Transverse colon (tissue), 3 donors: ENCODE measurements at regions not wholly inside any gene's neighbourhood (a gene's known extent, or its start where the extent isn't known, plus 50 kb on each side); places are given as distances from the start of the nearest gene placed in this dataset.

Experiments used
- EP300 ChIP-seq: sonication (generic); formaldehyde crosslinking; IDR thresholded peaks from one replicate; pipeline ENCODE4 v1.6.1; 2017; ENCODE audit warnings: antibody characterized with exemption, low read depth
- POLR2A ChIP-seq: fragments of 450-650 bp; IDR thresholded peaks from one replicate; pipeline ENCODE4 v1.6.1; 2016; ENCODE audit warnings: antibody characterized with exemption, mild to moderate bottlenecking, moderate library complexity
- TF ChIP-seq, protein P1 (sequence below), 5 experiments: fragments of 200-600 bp in 3 of 5; fragments of 450-650 bp in 2 of 5; sonication (generic) in 3 of 5; IDR thresholded peaks; 1 replicate in 2 of 5; 2 replicates in 3 of 5; pipeline ENCODE4 v1.5.1; 2016 to 2017; ENCODE audit warnings: antibody characterized with exemption in 5 of 5, inconsistent platforms in 3 of 5, mild to moderate bottlenecking in 2 of 5, moderate library complexity in 1 of 5

GRCh38 chr3:99143493-99143892 lies 242.0 kb upstream of the DCBLD2 start:
- TF ChIP-seq POLR2A (no peak), EP300 (no peak)
- TF ChIP-seq, protein P1, sequence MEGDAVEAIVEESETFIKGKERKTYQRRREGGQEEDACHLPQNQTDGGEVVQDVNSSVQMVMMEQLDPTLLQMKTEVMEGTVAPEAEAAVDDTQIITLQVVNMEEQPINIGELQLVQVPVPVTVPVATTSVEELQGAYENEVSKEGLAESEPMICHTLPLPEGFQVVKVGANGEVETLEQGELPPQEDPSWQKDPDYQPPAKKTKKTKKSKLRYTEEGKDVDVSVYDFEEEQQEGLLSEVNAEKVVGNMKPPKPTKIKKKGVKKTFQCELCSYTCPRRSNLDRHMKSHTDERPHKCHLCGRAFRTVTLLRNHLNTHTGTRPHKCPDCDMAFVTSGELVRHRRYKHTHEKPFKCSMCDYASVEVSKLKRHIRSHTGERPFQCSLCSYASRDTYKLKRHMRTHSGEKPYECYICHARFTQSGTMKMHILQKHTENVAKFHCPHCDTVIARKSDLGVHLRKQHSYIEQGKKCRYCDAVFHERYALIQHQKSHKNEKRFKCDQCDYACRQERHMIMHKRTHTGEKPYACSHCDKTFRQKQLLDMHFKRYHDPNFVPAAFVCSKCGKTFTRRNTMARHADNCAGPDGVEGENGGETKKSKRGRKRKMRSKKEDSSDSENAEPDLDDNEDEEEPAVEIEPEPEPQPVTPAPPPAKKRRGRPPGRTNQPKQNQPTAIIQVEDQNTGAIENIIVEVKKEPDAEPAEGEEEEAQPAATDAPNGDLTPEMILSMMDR (IDR thresholded peaks at IDR 0.05), result no peak
